Trophoblast cell (in vitro differentiated cells and primary cell): ENCODE measurements at regions not wholly inside any gene's neighbourhood (a gene's known extent, or its start where the extent isn't known, plus 50 kb on each side); places are given as distances from the start of the nearest gene placed in this dataset.
A peak's percentile ranks its signal among the peaks of the same experiment; 100 is the strongest.

Experiments
- DNase-seq, 2 donors: peaks; one replicate each; pipeline ENCODE4 v3.0.0-alpha.2; 2016
- H2AFZ ChIP-seq: 2 replicates; pipeline ENCODE4 v1.6.1; 2013; ENCODE audit warnings: low read length, moderate library complexity, mild to moderate bottlenecking; ENCODE audit not compliant: insufficient read depth, poor library complexity
- H2AK5ac ChIP-seq: 2 replicates; pipeline ENCODE4 v1.6.1; 2013; ENCODE audit warnings: mild to moderate bottlenecking, low read length
- H2BK120ac ChIP-seq: 2 replicates; pipeline ENCODE4 v1.6.1; 2013; ENCODE audit warnings: low read length, mild to moderate bottlenecking, moderate library complexity; ENCODE audit not compliant: insufficient read depth, poor library complexity
- H2BK12ac ChIP-seq: 2 replicates; pipeline ENCODE4 v1.6.1; 2013; ENCODE audit warnings: mild to moderate bottlenecking, low read length, moderate library complexity
- H2BK5ac ChIP-seq: 2 replicates; pipeline ENCODE4 v1.6.1; 2013; ENCODE audit warnings: low read length, low read depth, moderate library complexity, mild to moderate bottlenecking; ENCODE audit not compliant: poor library complexity
- H3K14ac ChIP-seq: 2 replicates; pipeline ENCODE4 v1.6.1; 2013; ENCODE audit warnings: mild to moderate bottlenecking, low read length
- H3K18ac ChIP-seq: 2 replicates; pipeline ENCODE4 v1.6.1; 2013; ENCODE audit warnings: mild to moderate bottlenecking, low read length
- H3K23ac ChIP-seq: 2 replicates; pipeline ENCODE4 v1.6.1; 2013; ENCODE audit warnings: low read length
- H3K27ac ChIP-seq: 2 replicates; pipeline ENCODE4 v1.5.1; 2013; ENCODE audit warnings: low read depth, mild to moderate bottlenecking, inconsistent platforms, low read length, moderate library complexity
- H3K27me3 ChIP-seq: 2 replicates; pipeline ENCODE4 v1.6.1; 2013; ENCODE audit warnings: inconsistent platforms, mild to moderate bottlenecking, low read length, moderate library complexity; ENCODE audit not compliant: insufficient read depth
- H3K36me3 ChIP-seq, 2 experiments: 1 replicate in 1 of 2; 2 replicates in 1 of 2; pipeline ENCODE4 v1.6.1; 2013; ENCODE audit warnings: low read length in 2 of 2, mild to moderate bottlenecking in 2 of 2, moderate library complexity in 1 of 2; ENCODE audit not compliant: insufficient read depth in 2 of 2, control insufficient read depth in 1 of 2
- H3K4ac ChIP-seq: 2 replicates; pipeline ENCODE4 v1.6.1; 2013; ENCODE audit warnings: low read depth, mild to moderate bottlenecking, low read length, moderate library complexity
- H3K4me1 ChIP-seq, 2 experiments: 1 replicate in 1 of 2; 2 replicates in 1 of 2; pipeline ENCODE4 v1.6.1; 2013; ENCODE audit warnings: low read length in 2 of 2, mild to moderate bottlenecking in 2 of 2, moderate library complexity in 1 of 2; ENCODE audit not compliant: insufficient read depth in 2 of 2, control insufficient read depth in 1 of 2
- H3K4me2 ChIP-seq: 2 replicates; pipeline ENCODE4 v1.6.1; 2013; ENCODE audit warnings: inconsistent platforms, mild to moderate bottlenecking, low read length, moderate library complexity
- H3K4me3 ChIP-seq: 2 replicates; pipeline ENCODE4 v1.5.1; 2013; ENCODE audit warnings: mild to moderate bottlenecking, low read depth, low read length, inconsistent platforms
- H3K79me1 ChIP-seq: one replicate; pipeline ENCODE4 v1.6.1; 2013; ENCODE audit warnings: low read length
- H3K79me2 ChIP-seq: 2 replicates; pipeline ENCODE4 v1.6.1; 2013; ENCODE audit warnings: low read length, mild to moderate bottlenecking; ENCODE audit not compliant: control insufficient read depth, insufficient read depth, poor library complexity
- H3K9ac ChIP-seq: 2 replicates; pipeline ENCODE4 v1.6.1; 2013; ENCODE audit warnings: mild to moderate bottlenecking, low read length
- H3K9me3 ChIP-seq: 2 replicates; pipeline ENCODE4 v1.6.1; 2013; ENCODE audit warnings: low read depth, mild to moderate bottlenecking, control low read depth, inconsistent platforms, low read length; ENCODE audit not compliant: insufficient read depth
- H4K12ac ChIP-seq: 2 replicates; pipeline ENCODE4 v1.6.1; 2013; ENCODE audit warnings: low read depth, mild to moderate bottlenecking, low read length, moderate library complexity
- H4K8ac ChIP-seq: 2 replicates; pipeline ENCODE4 v1.6.1; 2013; ENCODE audit warnings: low read depth, mild to moderate bottlenecking, low read length, moderate library complexity
- H4K91ac ChIP-seq: one replicate; pipeline ENCODE4 v1.6.1; 2013; ENCODE audit warnings: low read depth, mild to moderate bottlenecking, low read length, moderate library complexity
- WGBS: extraction: QIAGEN DNeasy Blood & Tissue Kit; methylation state at CpG from one replicate; pipeline ENCODE4 v1.1.7; 2013; ENCODE audit warnings: missing lambda C conversion rate; ENCODE audit not compliant: insufficient read length, insufficient coverage; ENCODE audit errors: extremely low coverage; 5-methylcytosine and 5-hydroxymethylcytosine counted together

DNA sequence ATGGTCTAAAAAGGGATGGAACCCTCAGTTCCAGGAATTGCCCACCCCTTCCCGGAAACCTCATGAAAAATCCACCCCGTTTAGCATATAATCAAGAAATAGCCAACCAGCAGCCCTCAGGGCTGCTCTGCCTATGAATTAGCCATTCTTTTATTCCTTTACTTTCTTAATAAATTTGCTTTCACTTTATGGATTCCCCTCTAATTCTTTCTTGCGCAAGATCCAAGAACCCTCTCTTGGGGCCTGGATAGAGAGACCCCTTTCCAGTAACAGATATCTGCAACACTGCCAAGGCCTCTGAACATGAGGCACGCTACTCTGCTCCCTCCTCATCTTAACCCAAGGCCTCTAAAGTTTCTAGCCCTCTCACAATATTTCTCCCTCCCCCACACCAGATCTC is 58.9 kb upstream of the POU2F1 start:
- Histone ChIP-seq H3K36me3 (no peaks in the 10 kb centered on the region), H3K79me1 (peaks cover 24% of the 10 kb centered on the region), H3K9ac (no peak overlapping the region), H3K79me2 (peaks cover 5% of the 10 kb centered on the region), H3K4ac (peak overlapping the region; percentile 84), H3K23ac (no peak overlapping the region), H3K27me3 (no peaks in the 10 kb centered on the region), H3K4me3 (no peak overlapping the region), H2BK12ac (peak overlapping the region; percentile 97), H3K18ac (peak overlapping the region; percentile 85), H3K27ac (peak overlapping the region; percentile 94), H4K8ac (peak overlapping the region; percentile 63), H3K4me2 (no peak overlapping the region), H3K14ac (peak overlapping the region; percentile 96), H4K12ac (peak overlapping the region; percentile 46), H2AFZ (no peak overlapping the region), H2BK120ac (peak overlapping the region; percentile 96), H3K9me3 (no peaks in the 10 kb centered on the region), H4K91ac (peak overlapping the region; percentile 97), H2BK5ac (peak overlapping the region; percentile 91), H2AK5ac (peak overlapping the region; percentile 86), H3K4me1 (peaks cover 15 to 32% of the 10 kb centered on the region in 2 experiments)
- no CpG with 5 or more reads among the region's 4 CpGs for WGBS
- DNase-seq: no peak

DNA sequence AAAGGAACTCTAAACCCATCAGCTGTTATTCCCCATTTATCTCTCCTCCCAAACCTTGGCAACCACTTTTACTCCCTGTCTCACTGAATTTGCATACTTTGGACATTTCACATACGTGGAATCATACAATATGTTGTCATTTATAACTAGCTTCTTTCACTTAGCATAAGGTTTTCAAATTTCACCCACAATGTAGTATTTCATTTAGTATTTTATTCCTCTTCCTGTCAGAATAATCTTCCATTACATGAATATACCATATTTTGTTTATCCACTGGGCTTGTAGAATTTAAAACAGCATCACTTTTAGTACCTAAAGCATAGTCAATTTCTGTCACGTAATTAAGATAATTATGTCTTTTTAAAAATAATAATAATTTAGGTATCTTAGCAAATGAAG is 55.5 kb upstream of the POU2F1 start:
- Histone ChIP-seq H3K4me2 (no peak overlapping the region), H3K27me3 (no peaks in the 10 kb centered on the region), H2AFZ (no peak overlapping the region), H2BK120ac (no peak overlapping the region), H3K9ac (no peak overlapping the region), H3K4ac (no peak overlapping the region), H2BK12ac (no peak overlapping the region), H3K23ac (no peak overlapping the region), H3K4me3 (no peak overlapping the region), H3K27ac (no peak overlapping the region), H3K9me3 (no peaks in the 10 kb centered on the region), H4K91ac (no peak overlapping the region), H3K18ac (no peak overlapping the region), H2BK5ac (no peak overlapping the region), H3K79me2 (peaks cover 7% of the 10 kb centered on the region), H2AK5ac (no peak overlapping the region), H3K36me3 (no peaks in the 10 kb centered on the region), H4K8ac (no peak overlapping the region), H3K14ac (no peak overlapping the region), H3K79me1 (peaks cover 24% of the 10 kb centered on the region), H4K12ac (no peak overlapping the region), H3K4me1 (peaks cover 17 to 34% of the 10 kb centered on the region in 2 experiments)
- no CpG with 5 or more reads among the region's 2 CpGs for WGBS
- DNase-seq: no peak

DNA sequence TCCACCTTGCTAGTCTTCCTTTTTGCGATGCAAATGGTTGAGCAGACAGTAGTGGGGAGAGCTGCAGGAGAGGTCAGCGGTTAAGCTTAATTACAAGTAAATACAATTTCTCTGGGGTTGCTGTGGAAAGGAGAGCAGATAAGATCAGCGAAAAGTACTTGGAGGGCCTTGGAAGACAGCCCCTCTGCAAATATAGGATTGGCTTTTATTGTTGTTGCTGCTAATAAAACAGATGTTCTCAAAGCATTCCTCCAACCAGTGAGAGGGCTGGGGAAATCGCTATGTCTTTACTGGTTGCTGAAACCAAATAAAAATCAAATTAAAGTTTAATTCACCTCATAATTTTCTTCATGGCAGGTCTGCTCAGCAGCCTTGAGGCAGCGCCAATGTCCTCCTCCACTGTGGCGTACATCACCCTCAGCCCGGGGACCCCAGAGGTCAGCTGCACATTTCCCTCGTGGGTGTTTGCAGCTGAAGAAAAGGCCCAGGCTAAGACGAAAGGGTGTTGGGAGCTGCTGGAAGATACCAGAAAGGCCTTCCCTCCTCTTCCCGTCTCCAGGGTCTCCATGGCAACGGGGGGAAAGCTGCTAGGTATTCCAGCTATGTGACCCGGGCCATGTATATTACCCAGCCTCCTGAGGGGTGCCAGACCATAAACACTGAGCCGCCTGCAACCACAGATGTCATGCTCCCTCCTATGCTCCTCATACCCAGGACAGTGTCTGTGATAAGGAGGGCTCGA is 54.6 kb upstream of the POU2F1 start:
- Histone ChIP-seq H3K18ac (peak overlapping the region; percentile 45), H2AK5ac (no peak overlapping the region), H3K36me3 (no peaks in the 10 kb centered on the region), H4K8ac (peak overlapping the region; percentile 80), H2BK12ac (peak overlapping the region; percentile 85), H3K9me3 (no peaks in the 10 kb centered on the region), H3K79me1 (peaks cover 23% of the 10 kb centered on the region), H3K9ac (no peak overlapping the region), H3K4me1 (peaks cover 16 to 33% of the 10 kb centered on the region in 2 experiments), H3K4me3 (no peak overlapping the region), H3K14ac (peak overlapping the region; percentile 79), H2BK5ac (peak overlapping the region; percentile 86), H3K27me3 (no peaks in the 10 kb centered on the region), H3K27ac (peak overlapping the region; percentile 97), H4K12ac (peak overlapping the region; percentile 34), H2BK120ac (peak overlapping the region; percentile 85), H4K91ac (peak overlapping the region; percentile 91), H3K4ac (peak overlapping the region; percentile 81), H2AFZ (peak overlapping the region; percentile 17), H3K4me2 (peak overlapping the region; percentile 69), H3K79me2 (peaks cover 7% of the 10 kb centered on the region), H3K23ac (no peak overlapping the region)
- no peak for DNase-seq
- no CpG with 5 or more reads among the region's 14 CpGs for WGBS

DNA sequence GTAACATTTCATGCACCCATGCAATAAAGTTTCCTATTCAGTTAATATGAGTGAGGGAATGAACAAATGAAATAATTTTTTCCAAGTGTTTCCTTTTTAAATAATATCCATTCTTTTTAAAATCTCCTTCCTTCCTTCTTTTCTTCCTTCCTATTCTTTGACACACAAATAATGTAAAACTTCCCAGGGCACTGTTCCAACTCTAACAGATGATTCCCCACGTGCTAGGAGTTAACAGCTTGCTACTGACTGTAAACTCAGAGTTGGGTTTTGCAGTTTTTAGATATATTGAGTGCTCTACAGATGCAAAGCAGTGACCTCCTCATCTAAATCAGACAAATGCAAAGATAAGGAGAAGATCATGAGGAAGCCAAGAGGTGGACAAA is 54.0 kb upstream of the POU2F1 start:
- Histone ChIP-seq H3K79me1 (peaks cover 21% of the 10 kb centered on the region), H3K18ac (peak overlapping the region; percentile 25), H3K14ac (peak overlapping the region; percentile 44), H2BK12ac (peak overlapping the region; percentile 95), H2AK5ac (no peak overlapping the region), H3K4ac (no peak overlapping the region), H3K9me3 (no peaks in the 10 kb centered on the region), H4K12ac (no peak overlapping the region), H3K27me3 (no peaks in the 10 kb centered on the region), H3K23ac (no peak overlapping the region), H3K4me1 (peaks cover 12 to 27% of the 10 kb centered on the region in 2 experiments), H3K9ac (no peak overlapping the region), H2BK120ac (peak overlapping the region; percentile 81), H3K27ac (peak overlapping the region; percentile 97), H3K79me2 (peaks cover 7% of the 10 kb centered on the region), H3K4me3 (no peak overlapping the region), H4K8ac (no peak overlapping the region), H2AFZ (no peak overlapping the region), H4K91ac (peak overlapping the region; percentile 81), H3K4me2 (peak overlapping the region; percentile 69), H2BK5ac (peak overlapping the region; percentile 13), H3K36me3 (no peaks in the 10 kb centered on the region)
- WGBS: no CpG with 5 or more reads among the region's 1 CpG
- DNase-seq: no peak
